Ishikawa (cell line): ENCODE measurements at regions not wholly inside any gene's neighbourhood (a gene's known extent, or its start where the extent isn't known, plus 50 kb on each side); places are given as distances from the start of the nearest gene placed in this dataset.

Experiments used
- EGR1 ChIP-seq: IDR thresholded peaks from 2 replicates; pipeline ENCODE4 v1.6.1; 2012
- FOXM1 ChIP-seq: IDR thresholded peaks from 2 replicates; pipeline ENCODE4 v1.6.1; 2012; ENCODE audit warnings: low read depth, borderline replicate concordance
- NFIC ChIP-seq: IDR thresholded peaks from 2 replicates; pipeline ENCODE4 v1.6.1; 2012
- RAD21 ChIP-seq: IDR thresholded peaks from 2 replicates; pipeline ENCODE4 v1.6.1; 2012; ENCODE audit warnings: low read depth
- REST ChIP-seq: IDR thresholded peaks from 2 replicates; pipeline ENCODE4 v1.6.1; 2012; ENCODE audit warnings: low read depth, mild to moderate bottlenecking
- TAF1 ChIP-seq: IDR thresholded peaks from 2 replicates; pipeline ENCODE4 v1.6.1; 2012; ENCODE audit warnings: low read depth, mild to moderate bottlenecking
- TEAD4 ChIP-seq: IDR thresholded peaks from 2 replicates; pipeline ENCODE4 v1.6.1; 2012
- ZBTB7A ChIP-seq: IDR thresholded peaks from 2 replicates; pipeline ENCODE4 v1.6.1; 2012; ENCODE audit warnings: low read depth

- TF ChIP-seq FOXM1 = no peak
- no peak for TF ChIP-seq TAF1
- no peak for TF ChIP-seq RAD21
- TF ChIP-seq REST = no peak
- no peak for TF ChIP-seq EGR1
- TF ChIP-seq ZBTB7A = no peak
- no peak for TF ChIP-seq NFIC
- TF ChIP-seq TEAD4 = no peak
These were observed 1792.7 kb upstream of the MIR17HG start for GRCh38 chr13:89554801-89555200.
